HEK293 (cell line): ENCODE measurements at regions not wholly inside any gene's neighbourhood (a gene's known extent, or its start where the extent isn't known, plus 50 kb on each side); places are given as distances from the start of the nearest gene placed in this dataset.

ENCODE experiments used
- ATF2 ChIP-seq: fragments of 450-650 bp; formaldehyde crosslinking; IDR thresholded peaks from 2 replicates; pipeline ENCODE4 v1.5.1; 2016; ENCODE audit warnings: missing biosample characterization, missing genetic modification characterization, low read depth
- BCL11A ChIP-seq: fragments of 450-650 bp; formaldehyde crosslinking; IDR thresholded peaks from 2 replicates; pipeline ENCODE4 v1.5.1; 2016; ENCODE audit warnings: low read depth, missing biosample characterization, missing genetic modification characterization
- GLIS1 ChIP-seq: fragments of 450-650 bp; formaldehyde crosslinking; IDR thresholded peaks from 2 replicates; pipeline ENCODE4 v1.5.1; 2016; ENCODE audit warnings: missing biosample characterization, missing genetic modification characterization
- IKZF3 ChIP-seq: fragments of 450-650 bp; IDR thresholded peaks from 2 replicates; pipeline ENCODE4 v1.5.0; 2018; ENCODE audit warnings: missing biosample characterization, mild to moderate bottlenecking, missing genetic modification characterization, moderate library complexity
- KLF10 ChIP-seq: fragments of 450-650 bp; IDR thresholded peaks from 2 replicates; pipeline ENCODE4 v1.5.1; 2018; ENCODE audit warnings: missing biosample characterization, mild to moderate bottlenecking, missing genetic modification characterization
- OVOL3 ChIP-seq: fragments of 450-650 bp; formaldehyde crosslinking; IDR thresholded peaks from 2 replicates; pipeline ENCODE4 v1.5.1; 2016; ENCODE audit warnings: missing biosample characterization, missing genetic modification characterization
- SCRT1 ChIP-seq: fragments of 450-650 bp; formaldehyde crosslinking; IDR thresholded peaks from 2 replicates; pipeline ENCODE4 v1.5.1; 2016; ENCODE audit warnings: missing biosample characterization, missing genetic modification characterization, borderline replicate concordance
- SCRT2 ChIP-seq: fragments of 450-650 bp; formaldehyde crosslinking; IDR thresholded peaks from 2 replicates; pipeline ENCODE4 v1.5.1; 2016; ENCODE audit warnings: missing biosample characterization, missing genetic modification characterization
- ZBTB8A ChIP-seq: fragments of 450-650 bp; formaldehyde crosslinking; IDR thresholded peaks from 2 replicates; pipeline ENCODE4 v1.5.1; 2016; ENCODE audit warnings: missing biosample characterization, missing genetic modification characterization
- ZFP3 ChIP-seq: fragments of 450-650 bp; formaldehyde crosslinking; IDR thresholded peaks from 2 replicates; pipeline ENCODE4 v1.5.1; 2016; ENCODE audit warnings: low read depth, missing biosample characterization, missing genetic modification characterization
- ZNF112 ChIP-seq: fragments of 450-650 bp; formaldehyde crosslinking; IDR thresholded peaks from 2 replicates; pipeline ENCODE4 v1.5.0; 2017; ENCODE audit warnings: missing biosample characterization, missing genetic modification characterization
- ZNF23 ChIP-seq: fragments of 450-650 bp; formaldehyde crosslinking; IDR thresholded peaks from 2 replicates; pipeline ENCODE4 v1.5.1; 2016; ENCODE audit warnings: missing biosample characterization, missing genetic modification characterization, borderline replicate concordance
- ZNF335 ChIP-seq: fragments of 450-650 bp; formaldehyde crosslinking; conservative IDR thresholded peaks from 2 replicates; pipeline ENCODE4 v1.5.1; 2016; ENCODE audit warnings: missing biosample characterization, missing genetic modification characterization
- ZNF433 ChIP-seq: fragments of 450-650 bp; formaldehyde crosslinking; IDR thresholded peaks from 2 replicates; pipeline ENCODE4 v1.5.1; 2016; ENCODE audit warnings: missing biosample characterization, missing genetic modification characterization, low read depth
- ZNF501 ChIP-seq: fragments of 450-650 bp; formaldehyde crosslinking; IDR thresholded peaks from 2 replicates; pipeline ENCODE4 v1.5.1; 2016; ENCODE audit warnings: missing biosample characterization, missing genetic modification characterization
- ZNF521 ChIP-seq: fragments of 450-650 bp; formaldehyde crosslinking; IDR thresholded peaks from 2 replicates; pipeline ENCODE4 v1.5.1; 2017; ENCODE audit warnings: missing biosample characterization, mild to moderate bottlenecking, missing genetic modification characterization
- ZNF529 ChIP-seq: fragments of 450-650 bp; formaldehyde crosslinking; IDR thresholded peaks from 2 replicates; pipeline ENCODE4 v1.5.1; 2017; ENCODE audit warnings: missing genetic modification characterization, missing biosample characterization; ENCODE audit not compliant: insufficient replicate concordance
- ZNF548 ChIP-seq: fragments of 450-650 bp; formaldehyde crosslinking; IDR thresholded peaks from 2 replicates; pipeline ENCODE4 v1.5.1; 2016; ENCODE audit warnings: missing biosample characterization, missing genetic modification characterization
- ZNF555 ChIP-seq: fragments of 450-650 bp; formaldehyde crosslinking; conservative IDR thresholded peaks from 2 replicates; pipeline ENCODE4 v1.5.1; 2017; ENCODE audit warnings: missing biosample characterization, mild to moderate bottlenecking, missing genetic modification characterization, inconsistent platforms
- ZNF560 ChIP-seq: fragments of 450-650 bp; formaldehyde crosslinking; IDR thresholded peaks from 2 replicates; pipeline ENCODE4 v1.5.1; 2017; ENCODE audit warnings: missing biosample characterization, missing genetic modification characterization, borderline replicate concordance
- ZNF621 ChIP-seq: fragments of 450-650 bp; formaldehyde crosslinking; IDR thresholded peaks from 2 replicates; pipeline ENCODE4 v1.5.1; 2017; ENCODE audit warnings: missing biosample characterization, missing genetic modification characterization
- ZNF623 ChIP-seq: fragments of 450-650 bp; formaldehyde crosslinking; IDR thresholded peaks from 2 replicates; pipeline ENCODE4 v1.5.1; 2016; ENCODE audit warnings: missing biosample characterization, missing genetic modification characterization
- ZNF629 ChIP-seq: fragments of 450-650 bp; formaldehyde crosslinking; IDR thresholded peaks from 2 replicates; pipeline ENCODE4 v1.5.1; 2017; ENCODE audit warnings: missing biosample characterization, missing genetic modification characterization
- ZNF776 ChIP-seq: fragments of 450-650 bp; formaldehyde crosslinking; IDR thresholded peaks from 2 replicates; pipeline ENCODE4 v1.5.0; 2017; ENCODE audit warnings: missing biosample characterization, missing genetic modification characterization, borderline replicate concordance
- ZNF830 ChIP-seq: fragments of 450-650 bp; IDR thresholded peaks from 2 replicates; pipeline ENCODE4 v1.5.0; 2018; ENCODE audit warnings: missing biosample characterization, missing genetic modification characterization, low read depth, mild to moderate bottlenecking, moderate library complexity
- TF ChIP-seq, protein P1 (sequence below): fragments of 450-650 bp; formaldehyde crosslinking; IDR thresholded peaks from 2 replicates; pipeline ENCODE4; 2016; ENCODE audit warnings: missing biosample characterization, missing genetic modification characterization
- TF ChIP-seq, protein P2 (sequence below): fragments of 450-650 bp; formaldehyde crosslinking; IDR thresholded peaks from 2 replicates; pipeline ENCODE4 v1.5.1; 2017; ENCODE audit warnings: missing biosample characterization, missing genetic modification characterization
- TF ChIP-seq, protein P3 (sequence below): fragments of 450-650 bp; IDR thresholded peaks from 2 replicates; pipeline ENCODE4 v1.5.1; 2018; ENCODE audit warnings: missing biosample characterization, mild to moderate bottlenecking, missing genetic modification characterization
- TF ChIP-seq, protein P4 (sequence below): fragments of 450-650 bp; formaldehyde crosslinking; IDR thresholded peaks from 2 replicates; pipeline ENCODE4 v1.5.1; 2016; ENCODE audit warnings: missing biosample characterization, missing genetic modification characterization
- TF ChIP-seq, protein P5 (sequence below): fragments of 450-650 bp; formaldehyde crosslinking; IDR thresholded peaks from 2 replicates; pipeline ENCODE4 v1.5.1; 2016; ENCODE audit warnings: missing biosample characterization, missing genetic modification characterization, borderline replicate concordance
- TF ChIP-seq, protein P6 (sequence below): IDR thresholded peaks from 2 replicates; pipeline ENCODE4 v1.6.1; 2011; ENCODE audit warnings: mild to moderate bottlenecking, low read depth, low read length, borderline replicate concordance

- TF ChIP-seq ZNF629 (tag by site-specific recombination) (peak; percentile 69), IKZF3 (peak; percentile 79), ZNF623 (tag by site-specific recombination) (no peak), ZNF433 (no peak), ZBTB8A (no peak; the same call in 1 of the 2 replicates), OVOL3 (tag by site-specific recombination) (no peak), ZNF112 (tag by site-specific recombination) (no peak), SCRT1 (tag by site-specific recombination) (no peak), GLIS1 (tag by site-specific recombination) (no peak), ZFP3 (tag by site-specific recombination) (no peak), ZNF621 (tag by site-specific recombination) (no peak), ZNF560 (tag by site-specific recombination) (no peak), ZNF335 (tag by site-specific recombination) (no peak), ATF2 (tag by site-specific recombination) (no peak), ZNF529 (no peak), SCRT2 (tag by site-specific recombination) (no peak), ZNF555 (tag by site-specific recombination) (no peak), ZNF23 (tag by site-specific recombination) (no peak), ZNF521 (tag by site-specific recombination) (no peak), ZNF830 (tag by site-specific recombination) (no peak), ZNF501 (tag by site-specific recombination) (no peak), ZNF548 (tag by site-specific recombination) (no peak), BCL11A (tag by site-specific recombination) (no peak), KLF10 (tag by site-specific recombination) (peak; percentile 69), ZNF776 (tag by site-specific recombination) (no peak)
- TF ChIP-seq, protein P1, sequence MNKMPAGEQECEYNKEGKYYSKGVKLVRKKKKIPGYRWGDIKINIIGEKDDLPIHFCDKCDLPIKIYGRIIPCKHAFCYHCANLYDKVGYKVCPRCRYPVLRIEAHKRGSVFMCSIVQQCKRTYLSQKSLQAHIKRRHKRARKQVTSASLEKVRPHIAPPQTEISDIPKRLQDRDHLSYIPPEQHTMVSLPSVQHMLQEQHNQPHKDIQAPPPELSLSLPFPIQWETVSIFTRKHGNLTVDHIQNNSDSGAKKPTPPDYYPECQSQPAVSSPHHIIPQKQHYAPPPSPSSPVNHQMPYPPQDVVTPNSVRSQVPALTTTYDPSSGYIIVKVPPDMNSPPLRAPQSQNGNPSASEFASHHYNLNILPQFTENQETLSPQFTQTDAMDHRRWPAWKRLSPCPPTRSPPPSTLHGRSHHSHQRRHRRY, result no peak
- TF ChIP-seq, protein P2, sequence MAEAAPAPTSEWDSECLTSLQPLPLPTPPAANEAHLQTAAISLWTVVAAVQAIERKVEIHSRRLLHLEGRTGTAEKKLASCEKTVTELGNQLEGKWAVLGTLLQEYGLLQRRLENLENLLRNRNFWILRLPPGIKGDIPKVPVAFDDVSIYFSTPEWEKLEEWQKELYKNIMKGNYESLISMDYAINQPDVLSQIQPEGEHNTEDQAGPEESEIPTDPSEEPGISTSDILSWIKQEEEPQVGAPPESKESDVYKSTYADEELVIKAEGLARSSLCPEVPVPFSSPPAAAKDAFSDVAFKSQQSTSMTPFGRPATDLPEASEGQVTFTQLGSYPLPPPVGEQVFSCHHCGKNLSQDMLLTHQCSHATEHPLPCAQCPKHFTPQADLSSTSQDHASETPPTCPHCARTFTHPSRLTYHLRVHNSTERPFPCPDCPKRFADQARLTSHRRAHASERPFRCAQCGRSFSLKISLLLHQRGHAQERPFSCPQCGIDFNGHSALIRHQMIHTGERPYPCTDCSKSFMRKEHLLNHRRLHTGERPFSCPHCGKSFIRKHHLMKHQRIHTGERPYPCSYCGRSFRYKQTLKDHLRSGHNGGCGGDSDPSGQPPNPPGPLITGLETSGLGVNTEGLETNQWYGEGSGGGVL, result no peak
- TF ChIP-seq, protein P3, sequence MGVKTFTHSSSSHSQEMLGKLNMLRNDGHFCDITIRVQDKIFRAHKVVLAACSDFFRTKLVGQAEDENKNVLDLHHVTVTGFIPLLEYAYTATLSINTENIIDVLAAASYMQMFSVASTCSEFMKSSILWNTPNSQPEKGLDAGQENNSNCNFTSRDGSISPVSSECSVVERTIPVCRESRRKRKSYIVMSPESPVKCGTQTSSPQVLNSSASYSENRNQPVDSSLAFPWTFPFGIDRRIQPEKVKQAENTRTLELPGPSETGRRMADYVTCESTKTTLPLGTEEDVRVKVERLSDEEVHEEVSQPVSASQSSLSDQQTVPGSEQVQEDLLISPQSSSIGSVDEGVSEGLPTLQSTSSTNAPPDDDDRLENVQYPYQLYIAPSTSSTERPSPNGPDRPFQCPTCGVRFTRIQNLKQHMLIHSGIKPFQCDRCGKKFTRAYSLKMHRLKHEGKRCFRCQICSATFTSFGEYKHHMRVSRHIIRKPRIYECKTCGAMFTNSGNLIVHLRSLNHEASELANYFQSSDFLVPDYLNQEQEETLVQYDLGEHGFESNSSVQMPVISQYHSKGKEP (tag by site-specific recombination), result no peak
- TF ChIP-seq, protein P4, sequence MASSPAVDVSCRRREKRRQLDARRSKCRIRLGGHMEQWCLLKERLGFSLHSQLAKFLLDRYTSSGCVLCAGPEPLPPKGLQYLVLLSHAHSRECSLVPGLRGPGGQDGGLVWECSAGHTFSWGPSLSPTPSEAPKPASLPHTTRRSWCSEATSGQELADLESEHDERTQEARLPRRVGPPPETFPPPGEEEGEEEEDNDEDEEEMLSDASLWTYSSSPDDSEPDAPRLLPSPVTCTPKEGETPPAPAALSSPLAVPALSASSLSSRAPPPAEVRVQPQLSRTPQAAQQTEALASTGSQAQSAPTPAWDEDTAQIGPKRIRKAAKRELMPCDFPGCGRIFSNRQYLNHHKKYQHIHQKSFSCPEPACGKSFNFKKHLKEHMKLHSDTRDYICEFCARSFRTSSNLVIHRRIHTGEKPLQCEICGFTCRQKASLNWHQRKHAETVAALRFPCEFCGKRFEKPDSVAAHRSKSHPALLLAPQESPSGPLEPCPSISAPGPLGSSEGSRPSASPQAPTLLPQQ, result peak; percentile 27; the same call in 1 of the 2 replicates
- TF ChIP-seq, protein P5, sequence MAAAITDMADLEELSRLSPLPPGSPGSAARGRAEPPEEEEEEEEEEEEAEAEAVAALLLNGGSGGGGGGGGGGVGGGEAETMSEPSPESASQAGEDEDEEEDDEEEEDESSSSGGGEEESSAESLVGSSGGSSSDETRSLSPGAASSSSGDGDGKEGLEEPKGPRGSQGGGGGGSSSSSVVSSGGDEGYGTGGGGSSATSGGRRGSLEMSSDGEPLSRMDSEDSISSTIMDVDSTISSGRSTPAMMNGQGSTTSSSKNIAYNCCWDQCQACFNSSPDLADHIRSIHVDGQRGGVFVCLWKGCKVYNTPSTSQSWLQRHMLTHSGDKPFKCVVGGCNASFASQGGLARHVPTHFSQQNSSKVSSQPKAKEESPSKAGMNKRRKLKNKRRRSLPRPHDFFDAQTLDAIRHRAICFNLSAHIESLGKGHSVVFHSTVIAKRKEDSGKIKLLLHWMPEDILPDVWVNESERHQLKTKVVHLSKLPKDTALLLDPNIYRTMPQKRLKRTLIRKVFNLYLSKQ, result no peak
- TF ChIP-seq, protein P6, sequence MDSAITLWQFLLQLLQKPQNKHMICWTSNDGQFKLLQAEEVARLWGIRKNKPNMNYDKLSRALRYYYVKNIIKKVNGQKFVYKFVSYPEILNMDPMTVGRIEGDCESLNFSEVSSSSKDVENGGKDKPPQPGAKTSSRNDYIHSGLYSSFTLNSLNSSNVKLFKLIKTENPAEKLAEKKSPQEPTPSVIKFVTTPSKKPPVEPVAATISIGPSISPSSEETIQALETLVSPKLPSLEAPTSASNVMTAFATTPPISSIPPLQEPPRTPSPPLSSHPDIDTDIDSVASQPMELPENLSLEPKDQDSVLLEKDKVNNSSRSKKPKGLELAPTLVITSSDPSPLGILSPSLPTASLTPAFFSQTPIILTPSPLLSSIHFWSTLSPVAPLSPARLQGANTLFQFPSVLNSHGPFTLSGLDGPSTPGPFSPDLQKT, result no peak
Measured at GRCh38 chr10:121322046-121322445, 276.2 kb downstream of the FGFR2 start (continued).
